SK-N-SH treated with all-trans-retinoic acid at 6 μM for 48 hours (cell line): ENCODE measurements at regions not wholly inside any gene's neighbourhood (a gene's known extent, or its start where the extent isn't known, plus 50 kb on each side); places are given as distances from the start of the nearest gene placed in this dataset.

ENCODE experiments used
- ATAC-seq: fragments of 200-7000 bp; cut with Tn5 transposase; 3 replicates; pipeline ENCODE4 v1.9.1; 2020; ENCODE audit warnings: mild to moderate bottlenecking, moderate library complexity
- ARNTL ChIP-seq: fragments of 450-650 bp; formaldehyde crosslinking; IDR thresholded peaks from 2 replicates; pipeline ENCODE4 v1.5.0; 2020; ENCODE audit warnings: low read depth, mild to moderate bottlenecking, moderate library complexity, borderline replicate concordance
- BACH2 ChIP-seq: fragments of 250-450 bp; sonication (Bioruptor Pico); IDR thresholded peaks from 2 replicates; pipeline ENCODE4 v1.9.0; 2021; ENCODE audit warnings: mild to moderate bottlenecking, borderline replicate concordance
- CREB5 ChIP-seq: fragments of 250-450 bp; sonication (Bioruptor Pico); IDR thresholded peaks from 2 replicates; pipeline ENCODE4 v1.5.1; 2020; ENCODE audit warnings: low read depth, mild to moderate bottlenecking, moderate library complexity
- CSDC2 ChIP-seq: fragments of 250-450 bp; sonication (Bioruptor Pico); IDR thresholded peaks from 2 replicates; pipeline ENCODE4 v1.5.0; 2020; ENCODE audit warnings: mild to moderate bottlenecking, moderate library complexity
- CSRNP3 ChIP-seq: fragments of 250-450 bp; sonication (Bioruptor Pico); IDR thresholded peaks from 2 replicates; pipeline ENCODE4 v1.5.1; 2021; ENCODE audit warnings: mild to moderate bottlenecking, moderate library complexity
- ESRRG ChIP-seq: fragments of 250-450 bp; sonication (Bioruptor Pico); IDR thresholded peaks from 2 replicates; pipeline ENCODE4 v1.6.1; 2021; ENCODE audit warnings: mild to moderate bottlenecking
- GLIS3 ChIP-seq: fragments of 250-450 bp; sonication (Bioruptor Pico); IDR thresholded peaks from 2 replicates; pipeline ENCODE4 v1.5.0; 2020; ENCODE audit warnings: mild to moderate bottlenecking, moderate library complexity
- ISL1 ChIP-seq: fragments of 250-450 bp; sonication (Bioruptor Pico); IDR thresholded peaks from 2 replicates; pipeline ENCODE4 v2.1.2; 2022; ENCODE audit warnings: mild to moderate bottlenecking, moderate library complexity
- OSR1 ChIP-seq: fragments of 250-450 bp; sonication (Bioruptor Pico); IDR thresholded peaks from 2 replicates; pipeline ENCODE4 v1.8.0; 2022; ENCODE audit warnings: moderate library complexity, mild to moderate bottlenecking, inconsistent platforms
- PATZ1 ChIP-seq: fragments of 250-450 bp; sonication (Bioruptor Pico); IDR thresholded peaks from 2 replicates; pipeline ENCODE4 v1.8.0; 2020; ENCODE audit warnings: mild to moderate bottlenecking, moderate library complexity, borderline replicate concordance
- POU6F1 ChIP-seq: fragments of 250-450 bp; sonication (Bioruptor Pico); IDR thresholded peaks from 2 replicates; pipeline ENCODE4 v1.8.0; 2021; ENCODE audit warnings: low read depth, mild to moderate bottlenecking, moderate library complexity, borderline replicate concordance
- PPARA ChIP-seq: fragments of 250-450 bp; sonication (Bioruptor Pico); IDR thresholded peaks from 2 replicates; pipeline ENCODE4 v1.5.0; 2020; ENCODE audit warnings: mild to moderate bottlenecking, borderline replicate concordance
- RARB ChIP-seq: fragments of 250-450 bp; sonication (Bioruptor Pico); IDR thresholded peaks from 2 replicates; pipeline ENCODE4 v1.8.0; 2021; ENCODE audit warnings: mild to moderate bottlenecking, moderate library complexity
- SNAI2 ChIP-seq: fragments of 250-450 bp; sonication (Bioruptor Pico); IDR thresholded peaks from 2 replicates; pipeline ENCODE4 v1.5.0; 2020; ENCODE audit warnings: mild to moderate bottlenecking, moderate library complexity
- TCF4 ChIP-seq: fragments of 250-450 bp; sonication (Bioruptor Pico); IDR thresholded peaks from 2 replicates; pipeline ENCODE4 v1.8.0; 2021; ENCODE audit warnings: mild to moderate bottlenecking, moderate library complexity, borderline replicate concordance
- TOX ChIP-seq: fragments of 250-450 bp; sonication (Bioruptor Pico); IDR thresholded peaks from 2 replicates; pipeline ENCODE4 v1.8.0; 2021; ENCODE audit warnings: mild to moderate bottlenecking, moderate library complexity, borderline replicate concordance
- TSHZ2 ChIP-seq: fragments of 250-450 bp; sonication (Bioruptor Pico); IDR thresholded peaks from 2 replicates; pipeline ENCODE4 v1.5.0; 2020; ENCODE audit warnings: mild to moderate bottlenecking, moderate library complexity
- ZC3H10 ChIP-seq: fragments of 250-450 bp; sonication (Bioruptor Pico); IDR thresholded peaks from 2 replicates; pipeline ENCODE4 v1.5.1; 2021; ENCODE audit warnings: mild to moderate bottlenecking, moderate library complexity
- ZFP3 ChIP-seq: fragments of 250-450 bp; sonication (Bioruptor Pico); IDR thresholded peaks from 2 replicates; pipeline ENCODE4 v1.5.0; 2020; ENCODE audit warnings: mild to moderate bottlenecking, moderate library complexity
- ZFP30 ChIP-seq: fragments of 450-650 bp; formaldehyde crosslinking; IDR thresholded peaks from 2 replicates; pipeline ENCODE4 v1.5.0; 2022; ENCODE audit warnings: mild to moderate bottlenecking, moderate library complexity
- ZNF565 ChIP-seq: fragments of 450-650 bp; formaldehyde crosslinking; conservative IDR thresholded peaks from 2 replicates; pipeline ENCODE4 v1.5.0; 2020; ENCODE audit warnings: low read depth, mild to moderate bottlenecking, moderate library complexity
- ZNF70 ChIP-seq: fragments of 450-650 bp; formaldehyde crosslinking; IDR thresholded peaks from 2 replicates; pipeline ENCODE4 v1.5.0; 2020; ENCODE audit warnings: mild to moderate bottlenecking, moderate library complexity
- ZNF8 ChIP-seq: fragments of 450-650 bp; formaldehyde crosslinking; IDR thresholded peaks from 2 replicates; pipeline ENCODE4 v1.5.0; 2020; ENCODE audit warnings: mild to moderate bottlenecking, moderate library complexity

GRCh38 chr9:96089452-96090085 is 212.4 kb downstream of the HSD17B3 start:
- no peak for ATAC-seq

GRCh38 chr9:96088510-96088909 is 213.0 kb downstream of the ERCC6L2 start:
- no peak for ATAC-seq
- TF ChIP-seq ARNTL (no peak), CSDC2 (CRISPR knock-in tag) (no peak), ZC3H10 (CRISPR knock-in tag) (no peak), PPARA (CRISPR knock-in tag) (no peak), TSHZ2 (no peak), ESRRG (CRISPR knock-in tag) (no peak), POU6F1 (CRISPR knock-in tag) (no peak), CREB5 (CRISPR knock-in tag) (no peak), PATZ1 (CRISPR knock-in tag) (no peak), ZNF8 (CRISPR knock-in tag) (no peak), CSRNP3 (CRISPR knock-in tag) (no peak), SNAI2 (CRISPR knock-in tag) (no peak), ZFP30 (CRISPR knock-in tag) (no peak), TCF4 (CRISPR knock-in tag) (no peak), TOX (CRISPR knock-in tag) (no peak), RARB (no peak)
- TF ChIP-seq, all 23 proteins: peak for 0

More at GRCh38 chr9:96089452-96090085, 212.4 kb downstream of the HSD17B3 start:
- TF ChIP-seq SNAI2 (CRISPR knock-in tag) (no peak), ISL1 (no peak), OSR1 (CRISPR knock-in tag) (no peak), ZNF70 (CRISPR knock-in tag) (no peak), ZFP30 (CRISPR knock-in tag) (no peak), TOX (CRISPR knock-in tag) (no peak), ZFP3 (CRISPR knock-in tag) (no peak)

GRCh38 chr9:96087669-96088299 is 212.3 kb downstream of the ERCC6L2 start:
- no peak for ATAC-seq
- no peak for TF ChIP-seq ZC3H10 (CRISPR knock-in tag)
- TF ChIP-seq ZNF565 (CRISPR knock-in tag) = no peak
- no peak for TF ChIP-seq ZFP30 (CRISPR knock-in tag)
- no peak for TF ChIP-seq PPARA (CRISPR knock-in tag)
- TF ChIP-seq ISL1 = no peak
- TF ChIP-seq TSHZ2 = no peak
- TF ChIP-seq BACH2 (CRISPR knock-in tag) = no peak
- TF ChIP-seq GLIS3 = no peak
- TF ChIP-seq ZFP3 (CRISPR knock-in tag) = no peak
- no peak for TF ChIP-seq ZNF70 (CRISPR knock-in tag)
- no peak for TF ChIP-seq CSDC2 (CRISPR knock-in tag)
- no peak for TF ChIP-seq RARB
- no peak for TF ChIP-seq TCF4 (CRISPR knock-in tag)
- no peak for TF ChIP-seq ESRRG (CRISPR knock-in tag)
- TF ChIP-seq POU6F1 (CRISPR knock-in tag) = no peak
